ENCODE measurements at regions not wholly inside any gene's neighbourhood (a gene's known extent, or its start where the extent isn't known, plus 50 kb on each side); places are given as distances from the start of the nearest gene placed in this dataset.

DNA sequence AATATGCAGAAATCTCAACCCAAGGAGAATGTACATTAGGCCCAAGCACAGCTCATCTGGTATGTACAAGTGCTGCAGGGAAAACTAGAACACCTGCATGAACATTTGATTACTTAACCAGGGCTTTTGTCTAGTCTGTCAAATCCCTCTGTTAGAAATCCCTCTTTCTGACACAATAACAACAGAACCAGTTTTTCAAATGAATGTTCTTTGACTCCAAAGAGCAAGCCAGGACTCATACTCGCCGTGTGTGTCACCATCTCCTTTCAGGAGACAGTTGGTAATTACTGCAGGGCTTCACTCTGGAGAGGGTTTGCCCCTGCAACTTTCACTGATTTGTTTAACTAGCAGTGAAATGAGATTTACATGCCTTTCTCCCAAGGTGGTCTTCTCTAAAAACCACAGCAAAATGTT is 143.0 kb upstream of the FAM241A start:
- TF ChIP-seq ZFX (IDR thresholded peaks at IDR 0.05; ENCODE audit: borderline replicate concordance) = no peak
- TF ChIP-seq, protein P1, sequence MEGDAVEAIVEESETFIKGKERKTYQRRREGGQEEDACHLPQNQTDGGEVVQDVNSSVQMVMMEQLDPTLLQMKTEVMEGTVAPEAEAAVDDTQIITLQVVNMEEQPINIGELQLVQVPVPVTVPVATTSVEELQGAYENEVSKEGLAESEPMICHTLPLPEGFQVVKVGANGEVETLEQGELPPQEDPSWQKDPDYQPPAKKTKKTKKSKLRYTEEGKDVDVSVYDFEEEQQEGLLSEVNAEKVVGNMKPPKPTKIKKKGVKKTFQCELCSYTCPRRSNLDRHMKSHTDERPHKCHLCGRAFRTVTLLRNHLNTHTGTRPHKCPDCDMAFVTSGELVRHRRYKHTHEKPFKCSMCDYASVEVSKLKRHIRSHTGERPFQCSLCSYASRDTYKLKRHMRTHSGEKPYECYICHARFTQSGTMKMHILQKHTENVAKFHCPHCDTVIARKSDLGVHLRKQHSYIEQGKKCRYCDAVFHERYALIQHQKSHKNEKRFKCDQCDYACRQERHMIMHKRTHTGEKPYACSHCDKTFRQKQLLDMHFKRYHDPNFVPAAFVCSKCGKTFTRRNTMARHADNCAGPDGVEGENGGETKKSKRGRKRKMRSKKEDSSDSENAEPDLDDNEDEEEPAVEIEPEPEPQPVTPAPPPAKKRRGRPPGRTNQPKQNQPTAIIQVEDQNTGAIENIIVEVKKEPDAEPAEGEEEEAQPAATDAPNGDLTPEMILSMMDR (IDR thresholded peaks at IDR 0.05) = no peak
